Vagina (tissue), 2 donors: ENCODE measurements at regions not wholly inside any gene's neighbourhood (a gene's known extent, or its start where the extent isn't known, plus 50 kb on each side); places are given as distances from the start of the nearest gene placed in this dataset.

ENCODE experiments used
- DNase-seq, 2 donors: peaks; one replicate each; pipeline ENCODE4 v3.0.0-alpha.2; 2017; ENCODE audit errors: extremely low spot score in 2 of 2
- H3K27ac ChIP-seq: fragments of 200-600 bp; sonication (generic); one replicate; pipeline ENCODE4 v1.5.1; 2019
- H3K27me3 ChIP-seq: fragments of 200-600 bp; sonication (generic); one replicate; pipeline ENCODE4 v1.5.1; 2019
- H3K36me3 ChIP-seq, 2 donors: fragments of 200-600 bp; sonication (generic); one replicate each; pipeline ENCODE4 v1.5.1; 2017 to 2019
- H3K4me1 ChIP-seq: fragments of 200-600 bp; sonication (generic); one replicate; pipeline ENCODE4 v1.5.1; 2019
- H3K4me3 ChIP-seq, 2 donors: fragments of 200-600 bp; sonication (generic); 1 replicate in 1 of 2; 2 replicates in 1 of 2; pipeline ENCODE4 v1.5.1; 2016 to 2019
- H3K9me3 ChIP-seq: fragments of 200-600 bp; sonication (generic); one replicate; pipeline ENCODE4 v1.5.1; 2019
- CTCF ChIP-seq, 3 experiments: fragments of 450-650 bp in 2 of 3; fragments of 200-600 bp in 1 of 3; sonication (generic) in 1 of 3; IDR thresholded peaks; one replicate each; pipeline ENCODE4 v1.5.1; 2017 to 2019; ENCODE audit warnings: antibody characterized with exemption in 3 of 3, mild to moderate bottlenecking in 2 of 3, moderate library complexity in 2 of 3
- POLR2A ChIP-seq, 2 donors: fragments of 450-650 bp; IDR thresholded peaks; one replicate each; pipeline ENCODE4 v1.6.1; 2017; ENCODE audit warnings: antibody characterized with exemption in 2 of 2, mild to moderate bottlenecking in 2 of 2, moderate library complexity in 2 of 2
- POLR2AphosphoS5 ChIP-seq, 2 donors: sonication (generic); formaldehyde crosslinking; IDR thresholded peaks; one replicate each; pipeline ENCODE4 v1.9.0; 2017; ENCODE audit warnings: antibody characterized with exemption in 2 of 2, mild to moderate bottlenecking in 2 of 2, low read depth in 1 of 2; ENCODE audit not compliant: insufficient read depth in 1 of 2
- intact Hi-C: fragments of 100-400 bp; cut with DNase I; formaldehyde crosslinking; loops from one replicate; pipeline ENCODE4 v1.15.1; 2023

- H3K4me3 ChIP-seq, result no peak overlapping the region
- no peak overlapping the region for H3K27ac ChIP-seq
- no peaks in the 10 kb centered on the region for H3K36me3 ChIP-seq
- no peaks in the 10 kb centered on the region for H3K9me3 ChIP-seq
- TF ChIP-seq POLR2AphosphoS5 (IDR thresholded peaks at IDR 0.05; ENCODE audit: insufficient read depth in 1 of 2, low read depth in 1 of 2), result no peak
- no peak for TF ChIP-seq CTCF (IDR thresholded peaks at IDR 0.05)
- no peak for TF ChIP-seq POLR2A (IDR thresholded peaks at IDR 0.05)
- intact Hi-C loops, result no loop called here
- H3K4me1 ChIP-seq, result no peaks in the 10 kb centered on the region
- H3K27me3 ChIP-seq, result no peaks in the 10 kb centered on the region
- DNase-seq, result no peak
Observed at GRCh38 chr13:64849196-64849595, 2380.9 kb downstream of the PCDH9 start.

GRCh38 chr13:64847767-64848166 is 2382.4 kb downstream of the PCDH9 start:
- Histone ChIP-seq H3K4me3 (no peak overlapping the region), H3K4me1 (no peaks in the 10 kb centered on the region), H3K27me3 (no peaks in the 10 kb centered on the region), H3K27ac (no peak overlapping the region), H3K36me3 (no peaks in the 10 kb centered on the region), H3K9me3 (no peaks in the 10 kb centered on the region)
- intact Hi-C loops, result no loop called here
- TF ChIP-seq POLR2A (IDR thresholded peaks at IDR 0.05) (no peak), POLR2AphosphoS5 (IDR thresholded peaks at IDR 0.05; ENCODE audit: insufficient read depth in 1 of 2, low read depth in 1 of 2) (no peak), CTCF (IDR thresholded peaks at IDR 0.05) (no peak)
- DNase-seq, result no peak

- H3K9me3 ChIP-seq, result no peaks in the 10 kb centered on the region
- intact Hi-C loops, result no loop called here
- no peaks in the 10 kb centered on the region for H3K36me3 ChIP-seq
Observed at GRCh38 chr13:64845110-64845509, 2385.0 kb downstream of the PCDH9 start.

GRCh38 chr13:64819081-64819480 is 2411.1 kb downstream of the PCDH9 start:
- H3K36me3 ChIP-seq, result no peaks in the 10 kb centered on the region
- H3K27ac ChIP-seq, result no peak overlapping the region
- no peaks in the 10 kb centered on the region for H3K4me1 ChIP-seq
- H3K27me3 ChIP-seq, result no peaks in the 10 kb centered on the region
- no peak for DNase-seq
- TF ChIP-seq POLR2A (IDR thresholded peaks at IDR 0.05) (no peak), POLR2AphosphoS5 (IDR thresholded peaks at IDR 0.05; ENCODE audit: insufficient read depth in 1 of 2, low read depth in 1 of 2) (no peak), CTCF (IDR thresholded peaks at IDR 0.05) (no peak)
- intact Hi-C loops, result no loop called here
- H3K4me3 ChIP-seq, result no peak overlapping the region
- H3K9me3 ChIP-seq, result no peaks in the 10 kb centered on the region

More at GRCh38 chr13:64845110-64845509, 2385.0 kb downstream of the PCDH9 start:
- no peak overlapping the region for H3K27ac ChIP-seq
- no peaks in the 10 kb centered on the region for H3K4me1 ChIP-seq
- no peak overlapping the region for H3K4me3 ChIP-seq
- H3K27me3 ChIP-seq, result no peaks in the 10 kb centered on the region
- DNase-seq, result no peak
- TF ChIP-seq POLR2A (IDR thresholded peaks at IDR 0.05), result no peak
- no peak for TF ChIP-seq CTCF (IDR thresholded peaks at IDR 0.05)
- TF ChIP-seq POLR2AphosphoS5 (IDR thresholded peaks at IDR 0.05; ENCODE audit: insufficient read depth in 1 of 2, low read depth in 1 of 2), result no peak

GRCh38 chr13:64817691-64818090 is 2412.4 kb downstream of the PCDH9 start:
- Histone ChIP-seq H3K9me3 (no peaks in the 10 kb centered on the region), H3K4me1 (no peaks in the 10 kb centered on the region), H3K36me3 (no peaks in the 10 kb centered on the region), H3K27me3 (no peaks in the 10 kb centered on the region), H3K4me3 (no peak overlapping the region), H3K27ac (no peak overlapping the region)
- TF ChIP-seq CTCF (IDR thresholded peaks at IDR 0.05) (no peak), POLR2AphosphoS5 (IDR thresholded peaks at IDR 0.05; ENCODE audit: insufficient read depth in 1 of 2, low read depth in 1 of 2) (no peak)
- intact Hi-C loops, result no loop called here
- DNase-seq, result no peak
